CD4-positive, alpha-beta memory T cell (primary cell): ENCODE measurements at regions not wholly inside any gene's neighbourhood (a gene's known extent, or its start where the extent isn't known, plus 50 kb on each side); places are given as distances from the start of the nearest gene placed in this dataset.

Experiments
- CTCF ChIA-PET: fragments of 350-600 bp; sonication (Branson Sonifier 250); formaldehyde crosslinking; loops from one replicate; lab custom pipeline; 2021; ENCODE audit warnings: inconsistent platforms; ENCODE audit not compliant: partially characterized antibody; lab: Charles Lee
- POLR2A ChIA-PET: fragments of 350-600 bp; sonication (Branson Sonifier 250); formaldehyde crosslinking; loops from one replicate; lab custom pipeline; 2021; ENCODE audit not compliant: partially characterized antibody; lab: Charles Lee
- DNase-seq, 5 donors: peaks; one replicate each; pipeline versions ENCODE4 v3.0.0 to v3.0.0-alpha.2; 2020 to 2022; ENCODE audit warnings: mixed read lengths in 1 of 5
- H3K27ac ChIP-seq: one replicate; pipeline ENCODE4 v1.7.0; 2013; ENCODE audit warnings: low read depth, low read length
- H3K27me3 ChIP-seq: 2 replicates; pipeline ENCODE4 v1.7.0; 2013; ENCODE audit warnings: mild to moderate bottlenecking, low read length, moderate library complexity; ENCODE audit not compliant: insufficient read depth
- H3K36me3 ChIP-seq: 2 replicates; pipeline ENCODE4 v1.7.0; 2013; ENCODE audit warnings: mild to moderate bottlenecking, low read length, moderate library complexity; ENCODE audit not compliant: insufficient read depth
- H3K4me1 ChIP-seq: 2 replicates; pipeline ENCODE4 v1.7.0; 2013; ENCODE audit warnings: mild to moderate bottlenecking, low read length, moderate library complexity; ENCODE audit not compliant: insufficient read depth
- H3K4me3 ChIP-seq, 2 donors: one replicate each; pipeline ENCODE4 v1.7.0; 2013; ENCODE audit warnings: low read length in 2 of 2, mild to moderate bottlenecking in 1 of 2
- H3K9me3 ChIP-seq, 2 donors: one replicate each; pipeline ENCODE4 v1.7.0; 2013; ENCODE audit warnings: low read length in 2 of 2, control low read depth in 1 of 2; ENCODE audit not compliant: control insufficient read depth in 1 of 2
- H3K27ac Mint-ChIP-seq, 7 donors: one replicate each; pipeline ENCODE4 v1.8.0; 2020 to 2021; ENCODE audit warnings: mixed read lengths in 7 of 7, mild to moderate bottlenecking in 6 of 7, inconsistent platforms in 3 of 7, moderate library complexity in 3 of 7
- H3K27me3 Mint-ChIP-seq, 2 donors: one replicate each; pipeline ENCODE4 v1.8.0; 2020 to 2021; ENCODE audit warnings: mixed read lengths in 2 of 2
- H3K36me3 Mint-ChIP-seq, 2 donors: one replicate each; pipeline ENCODE4 v1.8.0; 2020 to 2021; ENCODE audit warnings: mixed read lengths in 2 of 2, inconsistent platforms in 1 of 2, mild to moderate bottlenecking in 1 of 2
- H3K4me1 Mint-ChIP-seq, 4 donors: one replicate each; pipeline ENCODE4 v1.8.0; 2020 to 2021; ENCODE audit warnings: mixed read lengths in 4 of 4, mild to moderate bottlenecking in 1 of 4
- H3K4me3 Mint-ChIP-seq, 8 donors: one replicate each; pipeline ENCODE4 v1.8.0; 2020 to 2021; ENCODE audit warnings: mixed read lengths in 8 of 8, mild to moderate bottlenecking in 7 of 8, moderate library complexity in 6 of 8, inconsistent platforms in 3 of 8
- H3K9me3 Mint-ChIP-seq, 8 donors: one replicate each; pipeline ENCODE4 v1.8.0; 2020 to 2021; ENCODE audit warnings: mixed read lengths in 8 of 8, mild to moderate bottlenecking in 5 of 8, inconsistent platforms in 3 of 8, moderate library complexity in 1 of 8
- intact Hi-C: fragments of 100-400 bp; cut with micrococcal nuclease; formaldehyde crosslinking; loops from one replicate; pipeline ENCODE4 v1.15.1; 2023

- DNase-seq, result no peak
- no peak overlapping the region for H3K4me3 Mint-ChIP-seq
- no peaks in the 10 kb centered on the region for H3K4me1 Mint-ChIP-seq
- no peak overlapping the region for H3K27ac Mint-ChIP-seq
- H3K4me3 ChIP-seq, result no peak overlapping the region
- ChIA-PET CTCF (no interaction called here), POLR2A (no interaction called here)
- H3K36me3 Mint-ChIP-seq, result no peaks in the 10 kb centered on the region
- H3K27ac ChIP-seq, result no peak overlapping the region
- H3K27me3 Mint-ChIP-seq, result no peaks in the 10 kb centered on the region
- peaks cover 0 to 25% (median 16%) of the 10 kb centered on the region in 8 donors for H3K9me3 Mint-ChIP-seq
- H3K9me3 ChIP-seq, result peaks cover 0 to 8% of the 10 kb centered on the region in 2 donors
- H3K4me1 ChIP-seq, result no peaks in the 10 kb centered on the region
- H3K27me3 ChIP-seq, result no peaks in the 10 kb centered on the region
- intact Hi-C loops, result no loop called here
- H3K36me3 ChIP-seq, result no peaks in the 10 kb centered on the region
These were observed 297.4 kb upstream of the TAS2R1 start for GRCh38 chr5:9927521-9927997.

- Histone ChIP-seq H3K27me3 (no peaks in the 10 kb centered on the region), H3K36me3 (no peaks in the 10 kb centered on the region), H3K4me3 (no peak overlapping the region), H3K9me3 (peaks cover 0 to 9% of the 10 kb centered on the region in 2 donors), H3K4me1 (no peaks in the 10 kb centered on the region), H3K27ac (no peak overlapping the region)
- ChIA-PET CTCF (no interaction called here), POLR2A (no interaction called here)
- Mint-ChIP-seq H3K4me3 (no peak overlapping the region), H3K36me3 (no peaks in the 10 kb centered on the region), H3K27ac (no peak overlapping the region), H3K27me3 (no peaks in the 10 kb centered on the region), H3K4me1 (no peaks in the 10 kb centered on the region), H3K9me3 (peaks cover 0 to 28% (median 20%) of the 10 kb centered on the region in 8 donors)
- no peak for DNase-seq
- intact Hi-C loops, result no loop called here
These were observed 297.0 kb upstream of the TAS2R1 start for GRCh38 chr5:9927106-9927505.

GRCh38 chr5:9924614-9925013 is 294.5 kb upstream of the TAS2R1 start:
- no peak overlapping the region for H3K27ac ChIP-seq
- H3K9me3 ChIP-seq, result peaks cover 0 to 9% of the 10 kb centered on the region in 2 donors
- Mint-ChIP-seq H3K9me3 (peaks cover 0 to 30% (median 24%) of the 10 kb centered on the region in 8 donors), H3K27ac (no peak overlapping the region), H3K36me3 (no peaks in the 10 kb centered on the region), H3K4me1 (no peaks in the 10 kb centered on the region), H3K4me3 (no peak overlapping the region), H3K27me3 (no peaks in the 10 kb centered on the region)
- no peaks in the 10 kb centered on the region for H3K27me3 ChIP-seq
- no peaks in the 10 kb centered on the region for H3K4me1 ChIP-seq
- ChIA-PET POLR2A (no interaction called here), CTCF (no interaction called here)
- intact Hi-C loops, result no loop called here
- H3K4me3 ChIP-seq, result no peak overlapping the region
- no peak for DNase-seq
- H3K36me3 ChIP-seq, result no peaks in the 10 kb centered on the region

- Mint-ChIP-seq H3K27me3 (no peaks in the 10 kb centered on the region), H3K9me3 (peaks cover 0 to 30% (median 25%) of the 10 kb centered on the region in 8 donors), H3K4me3 (no peak overlapping the region), H3K27ac (no peak overlapping the region), H3K36me3 (no peaks in the 10 kb centered on the region), H3K4me1 (no peaks in the 10 kb centered on the region)
- CTCF ChIA-PET, result no interaction called here
- POLR2A ChIA-PET, result no interaction called here
- no peaks in the 10 kb centered on the region for H3K4me1 ChIP-seq
- no peaks in the 10 kb centered on the region for H3K27me3 ChIP-seq
- H3K9me3 ChIP-seq, result peaks cover 0 to 9% of the 10 kb centered on the region in 2 donors
- intact Hi-C loops, result no loop called here
- H3K27ac ChIP-seq, result no peak overlapping the region
- H3K36me3 ChIP-seq, result no peaks in the 10 kb centered on the region
- no peak overlapping the region for H3K4me3 ChIP-seq
- no peak for DNase-seq
These were observed 292.6 kb upstream of the TAS2R1 start for GRCh38 chr5:9922719-9923118.

GRCh38 chr5:9920697-9921096 is 290.5 kb upstream of the TAS2R1 start:
- H3K27me3 Mint-ChIP-seq, result no peaks in the 10 kb centered on the region
- DNase-seq, result no peak
- no peaks in the 10 kb centered on the region for H3K4me1 Mint-ChIP-seq
- H3K27me3 ChIP-seq, result no peaks in the 10 kb centered on the region
- H3K36me3 ChIP-seq, result no peaks in the 10 kb centered on the region
- no peak overlapping the region for H3K4me3 ChIP-seq
- no peaks in the 10 kb centered on the region for H3K36me3 Mint-ChIP-seq
- H3K4me3 Mint-ChIP-seq, result no peak overlapping the region
- ChIA-PET POLR2A (no interaction called here), CTCF (no interaction called here)
- H3K9me3 Mint-ChIP-seq, result peaks cover 0 to 30% (median 24%) of the 10 kb centered on the region in 8 donors
- H3K9me3 ChIP-seq, result peaks cover 0 to 9% of the 10 kb centered on the region in 2 donors
- H3K27ac Mint-ChIP-seq, result no peak overlapping the region
- intact Hi-C loops, result no loop called here
- no peaks in the 10 kb centered on the region for H3K4me1 ChIP-seq
- no peak overlapping the region for H3K27ac ChIP-seq

- Histone ChIP-seq H3K27me3 (no peaks in the 10 kb centered on the region), H3K4me1 (no peaks in the 10 kb centered on the region), H3K36me3 (no peaks in the 10 kb centered on the region), H3K27ac (no peak overlapping the region), H3K4me3 (no peak overlapping the region), H3K9me3 (peaks cover 0 to 9% of the 10 kb centered on the region in 2 donors)
- no peak for DNase-seq
- Mint-ChIP-seq H3K27ac (no peak overlapping the region), H3K4me3 (no peak overlapping the region), H3K4me1 (no peaks in the 10 kb centered on the region), H3K27me3 (no peaks in the 10 kb centered on the region), H3K9me3 (peaks cover 0 to 25% (median 19%) of the 10 kb centered on the region in 8 donors), H3K36me3 (no peaks in the 10 kb centered on the region)
- CTCF ChIA-PET, result no interaction called here
- intact Hi-C loops, result no loop called here
- POLR2A ChIA-PET, result no interaction called here
These were observed 289.3 kb upstream of the TAS2R1 start for GRCh38 chr5:9919306-9920030.

- Mint-ChIP-seq H3K36me3 (no peaks in the 10 kb centered on the region), H3K27ac (no peak overlapping the region), H3K27me3 (no peaks in the 10 kb centered on the region), H3K9me3 (peaks cover 0 to 13% (median 7%) of the 10 kb centered on the region in 8 donors), H3K4me3 (no peak overlapping the region), H3K4me1 (no peaks in the 10 kb centered on the region)
- H3K27ac ChIP-seq, result no peak overlapping the region
- H3K27me3 ChIP-seq, result no peaks in the 10 kb centered on the region
- H3K4me3 ChIP-seq, result no peak overlapping the region
- POLR2A ChIA-PET, result no interaction called here
- intact Hi-C loops, result no loop called here
- no peaks in the 10 kb centered on the region for H3K9me3 ChIP-seq
- CTCF ChIA-PET, result no interaction called here
- H3K4me1 ChIP-seq, result no peaks in the 10 kb centered on the region
- no peaks in the 10 kb centered on the region for H3K36me3 ChIP-seq
- DNase-seq, result no peak
These were observed 275.5 kb upstream of the TAS2R1 start for GRCh38 chr5:9905661-9906060.
